Naive thymus-derived CD4-positive, alpha-beta T cell (primary cell): ENCODE measurements at regions not wholly inside any gene's neighbourhood (a gene's known extent, or its start where the extent isn't known, plus 50 kb on each side); places are given as distances from the start of the nearest gene placed in this dataset.

ENCODE experiments used
- ATAC-seq: fragments of 150-1000 bp; cut with Tn5 transposase; 2 replicates; pipeline ENCODE4 v1.10.0; 2021; ENCODE audit warnings: mild to moderate bottlenecking, moderate library complexity
- CTCF ChIA-PET: fragments of 350-600 bp; sonication (Branson Sonifier 250); formaldehyde crosslinking; loops from one replicate; lab custom pipeline; 2021; ENCODE audit warnings: antibody characterized with exemption; lab: Charles Lee
- POLR2A ChIA-PET: fragments of 350-600 bp; sonication (Branson Sonifier 250); formaldehyde crosslinking; loops from one replicate; lab custom pipeline; 2021; ENCODE audit warnings: antibody characterized with exemption, inconsistent platforms; lab: Charles Lee
- DNase-seq, 9 donors: peaks; one replicate each; pipeline versions ENCODE4 v3.0.0 to v3.0.0-alpha.2; 2020 to 2022; ENCODE audit warnings: mixed read lengths in 1 of 9
- H3K27ac ChIP-seq: one replicate; pipeline ENCODE4 v1.7.0; 2013; ENCODE audit warnings: mild to moderate bottlenecking, low read depth, low read length, moderate library complexity
- H3K27me3 ChIP-seq, 2 donors: one replicate each; pipeline ENCODE4 v1.7.0; 2013; ENCODE audit warnings: low read length in 2 of 2, mild to moderate bottlenecking in 2 of 2, moderate library complexity in 2 of 2; ENCODE audit not compliant: control insufficient read depth in 2 of 2, insufficient read depth in 2 of 2
- H3K36me3 ChIP-seq, 3 experiments: 1 replicate in 2 of 3; 2 replicates in 1 of 3; pipeline ENCODE4 v1.7.0; 2013; ENCODE audit warnings: low read length in 3 of 3, mild to moderate bottlenecking in 3 of 3, moderate library complexity in 1 of 3; ENCODE audit not compliant: insufficient read depth in 3 of 3, control insufficient read depth in 2 of 3
- H3K4me1 ChIP-seq, 2 donors: one replicate each; pipeline ENCODE4 v1.7.0; 2013; ENCODE audit warnings: low read length in 2 of 2, mild to moderate bottlenecking in 2 of 2, moderate library complexity in 1 of 2; ENCODE audit not compliant: control insufficient read depth in 2 of 2, insufficient read depth in 2 of 2
- H3K4me3 ChIP-seq: 2 replicates; pipeline ENCODE4 v1.7.0; 2013; ENCODE audit warnings: mild to moderate bottlenecking, low read length
- H3K9me3 ChIP-seq, 3 experiments: 1 replicate in 2 of 3; 2 replicates in 1 of 3; pipeline ENCODE4 v1.7.0; 2013; ENCODE audit warnings: low read length in 3 of 3; ENCODE audit not compliant: control insufficient read depth in 2 of 3
- H3K27ac Mint-ChIP-seq, 9 donors: one replicate each; pipeline ENCODE4 v1.8.0; 2020 to 2022; ENCODE audit warnings: mixed read lengths in 9 of 9, mild to moderate bottlenecking in 8 of 9, moderate library complexity in 5 of 9, inconsistent platforms in 2 of 9
- H3K27me3 Mint-ChIP-seq, 5 donors: one replicate each; pipeline ENCODE4 v1.8.0; 2021 to 2022; ENCODE audit warnings: mixed read lengths in 5 of 5, mild to moderate bottlenecking in 1 of 5
- H3K36me3 Mint-ChIP-seq, 5 donors: one replicate each; pipeline ENCODE4 v1.8.0; 2020 to 2022; ENCODE audit warnings: mixed read lengths in 5 of 5, mild to moderate bottlenecking in 3 of 5, inconsistent platforms in 1 of 5
- H3K4me1 Mint-ChIP-seq, 7 donors: one replicate each; pipeline ENCODE4 v1.8.0; 2020 to 2022; ENCODE audit warnings: mixed read lengths in 7 of 7, mild to moderate bottlenecking in 3 of 7, inconsistent platforms in 1 of 7
- H3K4me3 Mint-ChIP-seq, 10 donors: one replicate each; pipeline ENCODE4 v1.8.0; 2020 to 2022; ENCODE audit warnings: mild to moderate bottlenecking in 10 of 10, mixed read lengths in 10 of 10, moderate library complexity in 6 of 10, inconsistent platforms in 2 of 10
- H3K9me3 Mint-ChIP-seq, 11 donors: one replicate each; pipeline ENCODE4 v1.8.0; 2020 to 2022; ENCODE audit warnings: mixed read lengths in 11 of 11, mild to moderate bottlenecking in 4 of 11, inconsistent platforms in 1 of 11, moderate library complexity in 1 of 11
- intact Hi-C, 2 donors: fragments of 100-400 bp; cut with micrococcal nuclease; formaldehyde crosslinking; loops; one replicate each; pipeline ENCODE4 v1.15.1; 2023

DNA sequence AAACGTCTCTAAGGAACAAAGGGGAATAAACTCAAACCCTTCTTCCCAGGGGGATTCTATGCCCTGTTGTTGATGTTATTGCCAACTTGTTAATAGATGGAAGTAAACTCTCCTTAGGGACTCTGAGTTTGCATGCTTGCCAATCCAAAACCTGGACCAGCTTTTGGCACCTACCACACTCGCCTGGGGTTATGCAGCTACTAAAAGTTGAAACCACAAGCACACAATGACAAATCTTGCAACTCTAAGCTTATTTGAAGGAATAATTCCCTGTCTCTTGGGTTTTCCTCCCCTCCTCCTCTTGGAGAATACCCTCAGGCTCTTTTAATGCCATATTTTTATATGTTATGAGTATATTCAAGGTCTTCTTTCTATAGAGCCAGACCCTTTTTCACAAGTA is 484.1 kb downstream of the FBXO15 start:
- Histone ChIP-seq H3K4me3 (no peak overlapping the region), H3K4me1 (no peaks in the 10 kb centered on the region), H3K27ac (no peak overlapping the region), H3K9me3 (no peaks in the 10 kb centered on the region), H3K27me3 (no peaks in the 10 kb centered on the region), H3K36me3 (no peaks in the 10 kb centered on the region)
- no peak for ATAC-seq
- Mint-ChIP-seq H3K9me3 (peaks cover 0 to 7% (median 0%) of the 10 kb centered on the region in 11 donors), H3K27me3 (no peaks in the 10 kb centered on the region), H3K36me3 (no peaks in the 10 kb centered on the region), H3K4me1 (no peaks in the 10 kb centered on the region), H3K4me3 (no peak overlapping the region), H3K27ac (no peak overlapping the region)
- DNase-seq: no peak
- ChIA-PET POLR2A (no interaction called here), CTCF (no interaction called here)
- intact Hi-C loops: no loop called here

DNA sequence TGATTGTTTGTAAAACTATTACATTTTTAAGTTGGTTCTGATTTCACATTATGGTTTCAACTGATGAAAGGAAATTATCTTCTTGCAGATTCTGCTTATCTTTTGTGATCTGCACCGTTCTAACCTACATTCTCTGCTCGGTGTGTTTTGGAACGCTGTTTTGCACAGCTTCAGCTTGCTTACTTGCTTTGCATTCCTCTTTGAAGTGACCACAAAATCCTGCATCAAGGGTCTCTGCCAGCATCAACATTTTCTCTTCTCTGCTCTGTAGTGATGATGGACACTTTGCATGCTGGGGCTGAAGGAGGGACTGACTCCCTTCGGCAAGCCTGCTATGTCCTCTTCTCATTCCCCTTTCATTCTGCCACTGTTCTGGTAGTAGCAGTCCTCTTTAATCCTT is 485.2 kb downstream of the FBXO15 start:
- H3K27ac Mint-ChIP-seq: no peak overlapping the region
- DNase-seq (no peak), ATAC-seq (no peak)
- no peaks in the 10 kb centered on the region for H3K9me3 ChIP-seq
- ChIA-PET POLR2A (no interaction called here), CTCF (no interaction called here)
- no peak overlapping the region for H3K27ac ChIP-seq
- H3K9me3 Mint-ChIP-seq: peaks cover 0 to 13% (median 0%) of the 10 kb centered on the region in 11 donors
- no peaks in the 10 kb centered on the region for H3K4me1 Mint-ChIP-seq
- H3K4me3 Mint-ChIP-seq: no peak overlapping the region
- no peak overlapping the region for H3K4me3 ChIP-seq
- no peaks in the 10 kb centered on the region for H3K27me3 ChIP-seq
- no peaks in the 10 kb centered on the region for H3K36me3 ChIP-seq
- intact Hi-C loops: no loop called here
- no peaks in the 10 kb centered on the region for H3K36me3 Mint-ChIP-seq
- H3K27me3 Mint-ChIP-seq: no peaks in the 10 kb centered on the region
- H3K4me1 ChIP-seq: no peaks in the 10 kb centered on the region

DNA sequence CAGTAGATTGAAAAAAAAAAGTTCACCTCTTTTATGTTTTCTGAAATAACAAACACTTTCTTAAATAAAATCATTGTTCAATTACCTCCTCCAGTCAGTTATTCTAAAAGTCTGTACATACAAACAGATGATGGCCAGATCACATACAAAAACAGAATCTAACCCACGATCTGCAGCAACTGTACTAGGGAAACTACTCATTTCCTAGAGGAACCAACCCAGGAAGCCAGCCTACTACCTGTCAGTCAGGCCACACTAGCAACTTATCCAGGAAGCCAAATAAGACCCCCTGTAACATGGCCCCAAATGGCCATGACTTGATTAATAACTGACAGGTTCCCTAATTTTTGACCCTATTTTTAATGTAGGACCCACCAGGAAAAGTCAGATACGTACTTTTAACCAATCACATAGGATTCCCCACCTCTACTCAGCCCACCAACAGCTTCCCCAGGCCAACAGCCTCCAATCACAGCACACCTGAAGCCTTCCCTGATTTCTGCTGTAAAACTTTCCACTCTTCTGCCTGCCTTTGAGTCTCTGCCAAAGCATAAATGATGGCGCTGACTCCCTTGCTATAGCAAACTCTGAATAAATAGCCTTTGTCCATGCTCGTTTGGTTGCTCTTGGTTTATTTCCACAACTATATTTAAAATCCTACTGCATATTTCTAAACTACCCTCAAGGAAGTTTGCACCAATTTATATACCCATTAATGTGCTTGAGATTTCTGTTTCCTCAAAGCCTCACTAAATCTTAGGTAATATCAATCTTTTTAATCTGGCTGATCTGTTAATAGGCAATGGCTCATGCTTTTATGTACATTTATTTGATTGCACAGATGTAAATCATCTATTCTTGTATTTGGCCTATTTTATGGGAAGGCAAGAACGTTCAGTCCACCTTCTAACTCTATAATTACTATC is 486.4 kb downstream of the FBXO15 start:
- CTCF ChIA-PET: no interaction called here
- Histone ChIP-seq H3K27me3 (no peaks in the 10 kb centered on the region), H3K9me3 (no peaks in the 10 kb centered on the region), H3K4me1 (no peaks in the 10 kb centered on the region), H3K36me3 (no peaks in the 10 kb centered on the region), H3K4me3 (no peak overlapping the region), H3K27ac (no peak overlapping the region)
- no peak overlapping the region for H3K4me3 Mint-ChIP-seq
- no peaks in the 10 kb centered on the region for H3K27me3 Mint-ChIP-seq
- no peak for DNase-seq
- POLR2A ChIA-PET: no interaction called here
- intact Hi-C loops: no loop called here
- H3K36me3 Mint-ChIP-seq: no peaks in the 10 kb centered on the region
- no peak overlapping the region for H3K27ac Mint-ChIP-seq
- ATAC-seq: no peak
- no peaks in the 10 kb centered on the region for H3K4me1 Mint-ChIP-seq
- peaks cover 0 to 13% (median 0%) of the 10 kb centered on the region in 11 donors for H3K9me3 Mint-ChIP-seq

DNA sequence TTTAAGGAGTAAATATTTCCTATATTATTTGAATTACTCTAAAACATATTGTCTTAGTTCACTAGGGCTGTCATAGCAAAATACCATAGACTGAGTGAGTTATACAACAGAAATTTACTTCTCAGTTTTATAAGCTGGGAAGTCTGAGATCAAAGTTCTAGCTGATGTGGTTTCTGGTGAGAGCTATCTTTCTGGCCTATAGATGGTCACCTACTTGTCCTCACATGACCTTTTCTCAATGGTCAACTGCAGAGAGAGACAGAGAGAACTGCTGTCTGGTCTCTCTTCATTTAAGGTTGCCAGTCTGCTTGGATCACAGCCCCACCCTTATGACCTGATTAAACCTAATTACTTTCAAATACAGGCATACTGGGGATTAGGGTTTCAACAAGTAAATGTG is 490.9 kb downstream of the FBXO15 start:
- H3K4me1 ChIP-seq: no peaks in the 10 kb centered on the region
- Mint-ChIP-seq H3K27me3 (peaks cover 0 to 4% (median 0%) of the 10 kb centered on the region in 5 donors), H3K36me3 (no peaks in the 10 kb centered on the region), H3K9me3 (peaks cover 0 to 13% (median 0%) of the 10 kb centered on the region in 11 donors), H3K4me3 (no peak overlapping the region), H3K27ac (no peak overlapping the region), H3K4me1 (no peaks in the 10 kb centered on the region)
- ChIA-PET CTCF (no interaction called here), POLR2A (no interaction called here)
- DNase-seq (no peak), ATAC-seq (no peak)
- H3K27me3 ChIP-seq: no peaks in the 10 kb centered on the region
- no peaks in the 10 kb centered on the region for H3K36me3 ChIP-seq
- H3K27ac ChIP-seq: no peak overlapping the region
- H3K9me3 ChIP-seq: no peaks in the 10 kb centered on the region
- no peak overlapping the region for H3K4me3 ChIP-seq
- intact Hi-C loops: no loop called here

DNA sequence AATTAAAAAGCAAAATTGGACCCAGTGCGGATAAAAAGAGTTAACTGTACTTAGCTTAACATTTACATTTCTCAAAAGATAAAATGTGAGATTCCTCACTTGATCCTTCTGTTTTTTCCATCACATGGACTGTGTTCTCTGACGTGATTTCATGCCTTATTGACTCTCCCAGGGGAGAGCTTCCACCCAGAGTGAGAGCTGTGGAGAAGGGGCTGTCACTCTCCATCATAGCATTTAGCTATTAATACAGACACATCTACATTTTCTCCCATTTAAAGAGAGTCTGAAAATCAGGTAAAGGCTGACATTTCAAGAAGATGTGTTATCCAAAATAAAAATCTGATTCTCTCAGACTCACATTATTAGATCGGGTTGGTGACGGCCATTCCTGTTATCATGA is 493.8 kb downstream of the FBXO15 start:
- ChIA-PET POLR2A (no interaction called here), CTCF (no interaction called here)
- Histone ChIP-seq H3K4me1 (no peaks in the 10 kb centered on the region), H3K27ac (no peak overlapping the region), H3K36me3 (no peaks in the 10 kb centered on the region), H3K9me3 (no peaks in the 10 kb centered on the region), H3K27me3 (no peaks in the 10 kb centered on the region), H3K4me3 (no peak overlapping the region)
- DNase-seq (no peak), ATAC-seq (no peak)
- no peak overlapping the region for H3K4me3 Mint-ChIP-seq
- peaks cover 0 to 7% (median 0%) of the 10 kb centered on the region in 11 donors for H3K9me3 Mint-ChIP-seq
- H3K27ac Mint-ChIP-seq: no peak overlapping the region
- intact Hi-C loops: no loop called here
- no peaks in the 10 kb centered on the region for H3K36me3 Mint-ChIP-seq
- no peaks in the 10 kb centered on the region for H3K4me1 Mint-ChIP-seq
- H3K27me3 Mint-ChIP-seq: peaks cover 0 to 4% (median 0%) of the 10 kb centered on the region in 5 donors

DNA sequence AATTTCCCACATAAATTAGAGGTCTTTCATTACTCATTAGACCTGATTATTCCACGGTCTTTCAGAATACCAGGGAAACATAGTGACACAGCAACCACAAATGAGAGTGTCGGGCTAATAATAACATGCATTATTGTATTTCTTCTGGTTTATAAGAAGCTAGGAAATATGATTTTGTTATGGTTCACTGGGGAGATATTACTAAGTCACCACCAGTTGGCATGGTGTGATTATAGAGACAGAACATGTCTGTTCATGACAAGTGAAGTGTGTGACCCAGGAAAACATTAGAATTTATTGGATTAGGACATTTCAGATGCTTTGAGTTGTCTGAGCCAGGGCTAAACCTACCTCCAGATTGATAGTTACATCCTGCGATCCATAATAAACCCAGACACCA is 494.4 kb downstream of the FBXO15 start:
- no peak overlapping the region for H3K27ac ChIP-seq
- no peak overlapping the region for H3K4me3 ChIP-seq
- no peaks in the 10 kb centered on the region for H3K4me1 Mint-ChIP-seq
- no peaks in the 10 kb centered on the region for H3K4me1 ChIP-seq
- H3K4me3 Mint-ChIP-seq: no peak overlapping the region
- CTCF ChIA-PET: no interaction called here
- no peaks in the 10 kb centered on the region for H3K27me3 ChIP-seq
- H3K9me3 Mint-ChIP-seq: peaks cover 0 to 4% (median 0%) of the 10 kb centered on the region in 11 donors
- intact Hi-C loops: no loop called here
- no peaks in the 10 kb centered on the region for H3K9me3 ChIP-seq
- H3K27me3 Mint-ChIP-seq: peaks cover 0 to 4% (median 0%) of the 10 kb centered on the region in 5 donors
- no peaks in the 10 kb centered on the region for H3K36me3 ChIP-seq
- POLR2A ChIA-PET: no interaction called here
- H3K27ac Mint-ChIP-seq: no peak overlapping the region
- ATAC-seq (no peak), DNase-seq (no peak)
- no peaks in the 10 kb centered on the region for H3K36me3 Mint-ChIP-seq

DNA sequence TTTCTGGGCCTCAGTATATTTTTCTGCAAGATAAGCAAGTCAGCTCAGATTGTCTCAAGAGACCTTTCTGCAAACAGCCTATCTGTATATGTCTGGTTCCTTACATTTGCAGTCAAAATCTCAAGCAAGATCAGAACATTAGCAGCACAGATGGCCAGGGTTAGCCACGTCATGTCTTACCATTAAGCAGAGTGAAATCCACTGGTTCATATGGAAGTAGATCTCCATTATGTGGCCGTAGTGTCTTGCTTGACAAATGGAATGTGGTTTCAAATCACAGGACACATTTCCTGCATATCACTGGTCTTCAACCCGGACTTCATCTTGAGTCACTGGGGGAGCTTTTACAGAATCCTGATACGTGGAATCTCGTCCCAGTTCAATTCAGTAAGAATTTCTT is 500.2 kb downstream of the FBXO15 start:
- ChIA-PET CTCF (no interaction called here), POLR2A (no interaction called here)
- Histone ChIP-seq H3K4me1 (no peaks in the 10 kb centered on the region), H3K27ac (no peak overlapping the region), H3K36me3 (no peaks in the 10 kb centered on the region), H3K27me3 (no peaks in the 10 kb centered on the region), H3K9me3 (no peaks in the 10 kb centered on the region), H3K4me3 (no peak overlapping the region)
- H3K4me1 Mint-ChIP-seq: no peaks in the 10 kb centered on the region
- H3K27me3 Mint-ChIP-seq: no peaks in the 10 kb centered on the region
- peaks cover 0 to 4% (median 0%) of the 10 kb centered on the region in 11 donors for H3K9me3 Mint-ChIP-seq
- no peaks in the 10 kb centered on the region for H3K36me3 Mint-ChIP-seq
- ATAC-seq (no peak), DNase-seq (no peak)
- intact Hi-C loops: no loop called here
- no peak overlapping the region for H3K27ac Mint-ChIP-seq
- no peak overlapping the region for H3K4me3 Mint-ChIP-seq
